C4-2B (cell line): ENCODE measurements at regions not wholly inside any gene's neighbourhood (a gene's known extent, or its start where the extent isn't known, plus 50 kb on each side); places are given as distances from the start of the nearest gene placed in this dataset.

Experiments used
- H3K27ac ChIP-seq: fragments of 450-650 bp; 2 replicates; pipeline ENCODE4 v1.5.1; 2017
- CTCF ChIP-seq: fragments of 450-650 bp; conservative IDR thresholded peaks from 2 replicates; pipeline ENCODE4 v1.5.1; 2017; ENCODE audit warnings: mild to moderate bottlenecking
- ZFX ChIP-seq: fragments of 450-650 bp; IDR thresholded peaks from 2 replicates; pipeline ENCODE4 v1.6.1; 2017

- TF ChIP-seq CTCF (no peak), ZFX (no peak)
These were observed 459.0 kb downstream of the SH2D4B start for GRCh38 chr10:80996615-80997193.

DNA sequence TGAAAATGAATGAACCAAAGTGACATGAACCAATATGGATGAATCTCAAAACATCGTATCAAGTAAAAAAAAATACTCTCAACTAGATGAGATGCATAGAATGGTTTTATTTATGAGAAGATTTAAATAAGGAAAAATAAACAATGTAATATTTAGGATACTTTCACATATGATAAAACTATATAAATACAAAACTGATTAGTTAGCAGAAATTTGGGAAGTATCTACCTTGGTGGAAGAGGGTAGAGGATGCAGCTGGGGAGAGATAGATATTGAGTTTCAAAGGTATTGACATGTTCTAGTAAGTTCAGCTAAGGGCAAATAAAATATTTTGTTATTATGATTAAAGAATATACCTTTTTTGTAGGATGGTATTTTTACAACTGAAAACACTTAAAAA is 463.1 kb downstream of the SH2D4B start:
- TF ChIP-seq CTCF = no peak
- no peak for TF ChIP-seq ZFX
- H3K27ac ChIP-seq = no peak overlapping the region

More at GRCh38 chr10:80996615-80997193, 459.0 kb downstream of the SH2D4B start:
- no peak overlapping the region for H3K27ac ChIP-seq

GRCh38 chr10:81002382-81002781 is 464.7 kb downstream of the SH2D4B start:
- TF ChIP-seq CTCF (no peak), ZFX (no peak)
- no peak overlapping the region for H3K27ac ChIP-seq

DNA sequence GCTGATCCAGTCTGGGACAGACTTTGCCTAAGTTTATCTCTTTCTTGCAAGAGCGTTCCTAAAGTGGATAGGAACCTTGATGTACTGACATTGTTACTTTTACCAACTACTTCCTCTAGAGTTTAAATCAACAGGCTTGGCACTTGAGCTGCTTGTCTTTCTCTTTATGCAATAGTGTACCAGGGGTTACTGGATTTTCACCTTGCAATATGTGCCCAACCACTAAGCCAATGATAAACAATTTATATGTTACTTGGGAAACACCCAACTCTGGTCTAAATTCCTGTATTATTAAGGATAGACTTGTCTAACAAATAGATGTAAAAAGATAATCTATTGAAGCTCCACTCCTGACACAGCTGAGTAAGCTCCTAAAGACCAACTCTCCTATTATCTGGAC is 470.2 kb downstream of the SH2D4B start:
- no peak overlapping the region for H3K27ac ChIP-seq
- TF ChIP-seq CTCF (no peak), ZFX (no peak)

DNA sequence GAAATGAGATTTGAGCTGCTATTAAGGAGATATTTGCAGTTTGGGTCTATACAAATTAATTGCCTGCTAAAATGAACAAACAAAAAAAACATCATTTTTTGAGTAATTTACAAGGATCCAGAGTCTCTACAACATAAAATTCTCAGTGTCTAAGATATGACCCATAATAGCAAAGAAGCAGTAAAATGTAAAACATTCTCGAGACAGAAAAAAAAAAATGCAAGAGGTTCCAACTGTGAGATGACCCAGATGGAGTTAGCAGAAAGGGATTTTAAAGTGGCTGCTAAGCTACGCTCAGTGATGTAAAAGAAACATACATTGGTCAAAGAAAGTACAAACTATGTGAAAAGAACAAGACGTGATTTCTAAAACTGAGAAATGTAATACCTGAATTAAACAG is 471.0 kb downstream of the SH2D4B start:
- no peak for TF ChIP-seq ZFX
- no peak for TF ChIP-seq CTCF
- H3K27ac ChIP-seq = no peak overlapping the region

DNA sequence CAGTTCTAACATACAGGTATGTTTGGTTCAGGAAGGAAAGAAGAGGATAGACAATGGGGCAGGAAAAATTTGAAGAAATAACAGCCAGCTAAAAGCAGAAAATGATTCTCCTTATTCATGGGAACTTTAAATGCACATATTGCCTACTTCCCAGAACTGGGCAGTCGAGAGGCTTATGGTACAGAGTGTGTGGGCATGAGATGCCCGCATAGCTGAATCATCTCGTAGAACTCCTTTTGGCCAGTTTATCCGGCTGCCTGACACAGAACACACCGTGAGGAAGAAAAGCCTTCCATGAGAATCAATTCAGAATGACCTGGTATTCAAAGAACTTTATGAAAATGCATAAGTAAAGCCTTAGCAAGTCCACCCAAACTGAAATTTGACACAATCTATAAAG is 471.6 kb downstream of the SH2D4B start:
- TF ChIP-seq ZFX (no peak), CTCF (no peak)
- no peak overlapping the region for H3K27ac ChIP-seq

DNA sequence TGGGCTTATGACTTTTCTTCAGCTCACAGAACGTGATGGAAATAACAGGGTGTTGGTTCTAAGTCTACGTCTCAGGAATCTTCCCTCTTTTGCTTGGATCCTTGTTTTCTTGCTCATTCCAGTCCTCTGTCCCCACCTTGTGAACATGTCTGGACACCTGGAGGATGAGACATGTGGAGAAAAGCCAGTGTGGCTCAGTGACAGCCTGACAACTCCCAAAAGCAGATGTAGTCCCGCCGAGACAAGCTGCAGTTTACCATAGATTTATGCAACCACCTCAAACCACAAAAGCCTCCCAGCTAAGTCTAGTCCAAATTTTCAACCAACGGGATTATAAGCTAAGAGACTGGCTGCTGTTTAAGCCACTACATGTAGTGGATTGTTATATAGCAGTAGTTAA is 476.1 kb downstream of the SH2D4B start:
- H3K27ac ChIP-seq = no peak overlapping the region
- TF ChIP-seq ZFX (no peak), CTCF (no peak)
